HCT116 (cell line): ENCODE measurements at regions not wholly inside any gene's neighbourhood (a gene's known extent, or its start where the extent isn't known, plus 50 kb on each side); places are given as distances from the start of the nearest gene placed in this dataset.

Experiments
- ATAC-seq: fragments of 200-7000 bp; cut with Tn5 transposase; 2 replicates; pipeline ENCODE4 v1.9.1; 2020; ENCODE audit warnings: mild to moderate bottlenecking, moderate library complexity
- BruUV-seq: library from RNA; stranded (reverse); fragments of 400-500 nt; replicated peaks from 2 replicates; lab custom pipeline; 2021; lab: Mats Ljungman, UMichigan
- CTCF ChIA-PET: fragments of 300-600 bp; sonication (Branson Sonifier 250); formaldehyde crosslinking; loops from one replicate; lab custom pipeline; 2021; ENCODE audit warnings: antibody characterized with exemption; lab: Charles Lee
- POLR2A ChIA-PET: fragments of 300-600, 350-600 bp; sonication (Branson Sonifier 250); formaldehyde crosslinking; loops from one replicate; lab custom pipeline; 2021; ENCODE audit warnings: antibody characterized with exemption; lab: Charles Lee
- RAD21 ChIA-PET, 2 experiments: fragments of 300-600 bp; sonication (Branson Sonifier 250); formaldehyde crosslinking; loops; one replicate each; lab custom pipeline; 2023; ENCODE audit warnings: low total read pairs in 2 of 2; ENCODE audit not compliant: uncharacterized antibody in 2 of 2, unreplicated experiment in 2 of 2, low non-redundant PET in 1 of 2; lab: Charles Lee
- DNase-seq: peaks from one replicate; pipeline ENCODE4 v3.0.0-alpha.2; 2010; ENCODE audit warnings: low read depth, low spot score
- H2AFZ ChIP-seq: fragments of 200-600 bp; shearing (Covaris generic), sonication (generic); 2 replicates; pipeline ENCODE4 v1.6.1; 2017; ENCODE audit warnings: low read depth, mixed run types, mixed read lengths, antibody characterized with exemption, low read length; ENCODE audit not compliant: poor library complexity, severe bottlenecking
- H3K27ac ChIP-seq: 2 replicates; pipeline ENCODE4 v1.5.1; 2012; ENCODE audit warnings: low read depth, low read length
- H3K27me3 ChIP-seq: fragments of 200-600 bp; sonication (generic); 2 replicates; pipeline ENCODE4 v1.6.1; 2016; ENCODE audit warnings: mixed run types, low read length, mixed read lengths; ENCODE audit not compliant: insufficient read depth
- H3K36me3 ChIP-seq, 2 experiments: fragments of 200-500 bp in 1 of 2; fragments of 200-600 bp in 1 of 2; sonication (Bioruptor generic) in 1 of 2; sonication (generic) in 1 of 2; 2 replicates each; pipeline versions ENCODE4 v1.5.1 to v1.6.1; 2014 to 2016; ENCODE audit warnings: low read length in 2 of 2, inconsistent platforms in 1 of 2, mixed read lengths in 1 of 2, mixed run types in 1 of 2; ENCODE audit not compliant: insufficient read depth in 2 of 2, control insufficient read depth in 1 of 2
- H3K4me1 ChIP-seq, 2 experiments: fragments of 200-600 bp in 1 of 2; sonication (generic) in 1 of 2; 2 replicates each; pipeline versions ENCODE4 v1.5.1 to v1.6.1; 2012 to 2017; ENCODE audit warnings: low read length in 2 of 2, inconsistent platforms in 1 of 2, mild to moderate bottlenecking in 1 of 2, mixed read lengths in 1 of 2, mixed run types in 1 of 2, moderate library complexity in 1 of 2; ENCODE audit not compliant: insufficient read depth in 2 of 2, control insufficient read depth in 1 of 2
- H3K4me2 ChIP-seq: fragments of 200-600 bp; sonication (generic); 2 replicates; pipeline ENCODE4 v1.6.1; 2017; ENCODE audit warnings: mixed run types, low read length, mixed read lengths
- H3K4me3 ChIP-seq, 2 experiments: fragments of 200-600 bp in 1 of 2; sonication (generic) in 1 of 2; replicated peaks in 1 of 2; 2 replicates each; pipeline ENCODE4 v1.5.1; 2011 to 2016; ENCODE audit warnings: low read length in 2 of 2, control low read depth in 1 of 2, low read depth in 1 of 2, mild to moderate bottlenecking in 1 of 2, mixed read lengths in 1 of 2, mixed run types in 1 of 2
- H3K79me2 ChIP-seq: fragments of 200-600 bp; sonication (generic); 2 replicates; pipeline ENCODE4 v1.6.1; 2017; ENCODE audit warnings: mild to moderate bottlenecking, mixed run types, low read length, moderate library complexity, mixed read lengths; ENCODE audit not compliant: insufficient read depth
- H3K9ac ChIP-seq: fragments of 200-600 bp; sonication (generic); 2 replicates; pipeline ENCODE4 v1.6.1; 2016; ENCODE audit warnings: low read length, mixed read lengths
- H3K9me2 ChIP-seq: fragments of 200-600 bp; sonication (generic), shearing (Covaris generic); 2 replicates; pipeline ENCODE4 v1.6.1; 2017; ENCODE audit warnings: mixed run types, mild to moderate bottlenecking, moderate library complexity; ENCODE audit not compliant: insufficient read depth
- H3K9me3 ChIP-seq, 2 experiments: fragments of 200-500 bp in 1 of 2; fragments of 200-600 bp in 1 of 2; sonication (Bioruptor generic) in 1 of 2; sonication (generic) in 1 of 2; 2 replicates each; pipeline ENCODE4 v1.6.1; 2014 to 2017; ENCODE audit warnings: low read length in 2 of 2, mixed read lengths in 2 of 2, inconsistent platforms in 1 of 2, low read depth in 1 of 2, mild to moderate bottlenecking in 1 of 2, mixed run types in 1 of 2, moderate library complexity in 1 of 2; ENCODE audit not compliant: control insufficient read depth in 1 of 2, insufficient read depth in 1 of 2
- H4K20me1 ChIP-seq: fragments of 200-600 bp; sonication (generic), shearing (Covaris generic); 2 replicates; pipeline ENCODE4 v1.6.1; 2017; ENCODE audit warnings: mixed run types, mild to moderate bottlenecking, moderate library complexity; ENCODE audit not compliant: insufficient read depth
- ATF3 ChIP-seq: IDR thresholded peaks from 2 replicates; pipeline ENCODE4 v1.6.1; 2012
- CTCF ChIP-seq, 3 experiments: fragments of 200-600 bp in 1 of 3; sonication (generic) in 1 of 3; IDR thresholded peaks in 2 of 3; conservative IDR thresholded peaks in 1 of 3; 2 replicates each; pipeline ENCODE4 v1.5.1; 2012 to 2017; ENCODE audit warnings: low read depth in 2 of 3, low read length in 2 of 3, antibody characterized with exemption in 1 of 3, borderline replicate concordance in 1 of 3, control low read depth in 1 of 3, mild to moderate bottlenecking in 1 of 3, mixed read lengths in 1 of 3, mixed run types in 1 of 3, moderate library complexity in 1 of 3; ENCODE audit not compliant: insufficient read depth in 1 of 3
- EGR1 ChIP-seq: IDR thresholded peaks from 2 replicates; pipeline ENCODE4 v1.6.1; 2012; ENCODE audit warnings: low read depth
- ELF1 ChIP-seq: IDR thresholded peaks from 2 replicates; pipeline ENCODE4 v1.6.1; 2012; ENCODE audit warnings: low read depth, borderline replicate concordance
- EZH2phosphoT487 ChIP-seq: fragments of 200-600 bp; IDR thresholded peaks from 2 replicates; pipeline ENCODE4 v1.6.1; 2018; ENCODE audit warnings: antibody characterized with exemption, borderline replicate concordance
- FOSL1 ChIP-seq: IDR thresholded peaks from 2 replicates; pipeline ENCODE4 v1.6.1; 2012; ENCODE audit warnings: low read depth
- MAX ChIP-seq: IDR thresholded peaks from 2 replicates; pipeline ENCODE4 v1.6.1; 2012
- POLR2A ChIP-seq: IDR thresholded peaks from 2 replicates; pipeline ENCODE4 v1.7.0; 2011; ENCODE audit warnings: borderline replicate concordance; ENCODE audit not compliant: insufficient read depth, insufficient read length; ENCODE audit errors: extremely low read depth
- RAD21 ChIP-seq: IDR thresholded peaks from 2 replicates; pipeline ENCODE4 v1.6.1; 2012; ENCODE audit warnings: low read depth, mild to moderate bottlenecking
- REST ChIP-seq: IDR thresholded peaks from 2 replicates; pipeline ENCODE4 v1.6.1; 2012; ENCODE audit warnings: low read depth
- SP1 ChIP-seq: IDR thresholded peaks from 2 replicates; pipeline ENCODE4 v1.6.1; 2012; ENCODE audit warnings: low read depth
- SRF ChIP-seq: IDR thresholded peaks from 2 replicates; pipeline ENCODE4 v1.6.1; 2012; ENCODE audit warnings: low read depth
- TCF7L2 ChIP-seq: IDR thresholded peaks from 2 replicates; pipeline ENCODE4 v1.7.0; 2011; ENCODE audit warnings: borderline replicate concordance, inconsistent platforms; ENCODE audit not compliant: insufficient read depth, insufficient read length; ENCODE audit errors: extremely low read depth
- ZNF274 ChIP-seq: fragments of 200-500 bp; sonication (Bioruptor generic); IDR thresholded peaks from 2 replicates; pipeline ENCODE4 v1.6.1; 2014; ENCODE audit warnings: mild to moderate bottlenecking, low read depth, low read length, inconsistent platforms
- intact Hi-C: fragments of 100-400 bp; cut with micrococcal nuclease; formaldehyde crosslinking; loops from 2 replicates; pipeline ENCODE4 v1.10.0; 2022

DNA sequence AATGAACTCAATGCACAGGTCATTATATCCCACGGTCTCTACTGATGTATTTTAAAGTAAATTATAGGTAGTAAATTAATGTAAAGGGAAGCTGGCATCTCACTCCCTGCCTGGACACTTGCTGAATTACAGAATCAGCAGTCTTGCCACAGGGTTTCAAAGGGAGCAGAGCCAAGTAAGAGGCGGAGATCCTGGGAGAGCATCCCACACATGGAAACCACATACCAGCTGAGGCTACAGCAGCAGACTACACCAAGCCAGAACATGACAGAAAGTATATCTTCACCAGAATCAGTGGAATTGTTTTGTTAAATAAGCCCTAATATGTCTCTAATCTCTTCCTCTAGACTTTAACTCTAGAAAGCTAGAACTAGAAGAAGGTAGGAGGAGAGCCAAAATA lies 1689.2 kb upstream of the WWC1 start:
- Histone ChIP-seq H3K9me3 (peaks cover 7 to 15% of the 10 kb centered on the region in 2 experiments; a peak in 2 of 4 replicates), H3K9me2 (no peaks in the 10 kb centered on the region), H3K4me1 (no peaks in the 10 kb centered on the region), H3K27ac (no peak overlapping the region), H2AFZ (no peak overlapping the region), H3K4me2 (no peak overlapping the region), H4K20me1 (no peaks in the 10 kb centered on the region), H3K36me3 (no peaks in the 10 kb centered on the region), H3K27me3 (no peaks in the 10 kb centered on the region), H3K9ac (no peak overlapping the region), H3K79me2 (no peaks in the 10 kb centered on the region), H3K4me3 (no peak overlapping the region)
- ATAC-seq = no peak
- ChIA-PET CTCF (no interaction called here), RAD21 (no interaction called here), POLR2A (no interaction called here)
- no peak for TF ChIP-seq TCF7L2
- DNase-seq = no peak
- BruUV-seq = no TSS peak
- intact Hi-C loops = no loop called here

DNA sequence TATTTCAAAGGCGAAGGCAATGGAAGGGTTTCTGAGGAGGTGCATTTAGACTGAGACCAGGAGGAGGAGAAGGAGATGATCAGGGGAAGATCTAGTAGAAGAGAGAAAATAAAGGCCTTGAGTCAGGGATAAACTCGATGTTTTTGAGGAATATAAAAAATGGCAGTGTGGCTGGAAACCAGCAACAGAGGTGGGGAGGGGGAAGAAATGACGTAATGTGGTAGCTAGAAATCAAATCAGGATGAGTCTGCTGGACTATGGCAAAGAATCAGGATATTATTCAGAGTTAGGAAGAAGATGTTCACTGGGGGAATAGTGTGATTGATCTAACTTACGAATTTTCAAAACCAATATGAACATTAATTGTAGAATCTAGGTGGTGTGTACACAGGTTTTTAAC lies 1673.9 kb upstream of the WWC1 start:
- DNase-seq (no peak), ATAC-seq (no peak)
- no TSS peak for BruUV-seq
- RAD21 ChIA-PET = no interaction called here
- Histone ChIP-seq H3K9me2 (no peaks in the 10 kb centered on the region), H2AFZ (no peak overlapping the region), H3K4me2 (no peak overlapping the region), H3K9ac (no peak overlapping the region), H4K20me1 (no peaks in the 10 kb centered on the region), H3K9me3 (peaks cover 8 to 19% of the 10 kb centered on the region in 2 experiments; a peak in 2 of 4 replicates), H3K27me3 (no peaks in the 10 kb centered on the region), H3K79me2 (no peaks in the 10 kb centered on the region), H3K36me3 (no peaks in the 10 kb centered on the region), H3K4me1 (no peaks in the 10 kb centered on the region), H3K27ac (no peak overlapping the region), H3K4me3 (no peak overlapping the region)
- POLR2A ChIA-PET = no interaction called here
- CTCF ChIA-PET = no interaction called here
- no peak for TF ChIP-seq REST
- no peak for TF ChIP-seq EGR1
- no peak for TF ChIP-seq POLR2A
- no peak for TF ChIP-seq CTCF (IDR thresholded peaks at IDR 0.05 in 2 of 3, conservative IDR thresholded peaks at IDR 0.05 in 1 of 3; ENCODE audit: borderline replicate concordance in 1 of 3, insufficient read depth in 1 of 3, low read depth in 2 of 3, low read length in 2 of 3)
- no peak for TF ChIP-seq ATF3
- TF ChIP-seq ZNF274 = no peak
- no peak for TF ChIP-seq EZH2phosphoT487
- TF ChIP-seq SRF = no peak
- no peak for TF ChIP-seq MAX
- no peak for TF ChIP-seq FOSL1
- TF ChIP-seq RAD21 = no peak
- TF ChIP-seq ELF1 = no peak
- no peak for TF ChIP-seq SP1
- TF ChIP-seq TCF7L2 = no peak
- intact Hi-C loops = no loop called here
